HEK293 (cell line): ENCODE measurements at regions not wholly inside any gene's neighbourhood (a gene's known extent, or its start where the extent isn't known, plus 50 kb on each side); places are given as distances from the start of the nearest gene placed in this dataset.

Experiments used
- CTCF ChIA-PET: fragments of 350-600 bp; formaldehyde crosslinking; extraction: SDS; loops from one replicate; lab custom pipeline; 2021; ENCODE audit warnings: antibody characterized with exemption; lab: Yijun Ruan, JAX
- POLR2A ChIA-PET: fragments of 300-600 bp; formaldehyde crosslinking; extraction: SDS; loops from one replicate; lab custom pipeline; 2020; ENCODE audit warnings: antibody characterized with exemption, inconsistent platforms; lab: Yijun Ruan, JAX
- H3K27ac ChIP-seq: fragments of 200-500 bp; sonication (Bioruptor generic); 2 replicates; pipeline ENCODE4 v1.5.1; 2014; ENCODE audit warnings: low read depth, low read length, control low read depth, inconsistent platforms; ENCODE audit errors: extremely low read depth
- H3K36me3 ChIP-seq, 2 experiments: fragments of 200-500 bp in 1 of 2; sonication (Bioruptor generic) in 1 of 2; 1 replicate in 1 of 2; 2 replicates in 1 of 2; pipeline ENCODE4 v1.5.1; 2014 to 2017; ENCODE audit warnings: inconsistent platforms in 2 of 2, low read length in 2 of 2; ENCODE audit not compliant: control insufficient read depth in 2 of 2, insufficient read depth in 1 of 2
- H3K4me1 ChIP-seq: fragments of 200-500 bp; sonication (Bioruptor generic); 2 replicates; pipeline ENCODE4 v1.5.1; 2014; ENCODE audit warnings: mild to moderate bottlenecking, low read length, inconsistent platforms; ENCODE audit not compliant: control insufficient read depth, insufficient read depth
- H3K4me3 ChIP-seq: 2 replicates; pipeline ENCODE4 v1.5.1; 2011; ENCODE audit warnings: low read depth, mild to moderate bottlenecking, control low read depth, low read length, moderate library complexity
- H3K9me3 ChIP-seq: fragments of 200-500 bp; sonication (Bioruptor generic); 2 replicates; pipeline ENCODE4 v1.5.1; 2014; ENCODE audit warnings: low read depth, low read length, inconsistent platforms; ENCODE audit not compliant: control insufficient read depth, insufficient read depth
- CTCF ChIP-seq: fragments of 450-650 bp; formaldehyde crosslinking; IDR thresholded peaks from 2 replicates; pipeline ENCODE4 v1.5.1; 2016; ENCODE audit warnings: missing biosample characterization, missing genetic modification characterization
- KLF10 ChIP-seq: fragments of 450-650 bp; IDR thresholded peaks from 2 replicates; pipeline ENCODE4 v1.5.1; 2018; ENCODE audit warnings: missing biosample characterization, mild to moderate bottlenecking, missing genetic modification characterization
- KLF7 ChIP-seq: fragments of 450-650 bp; formaldehyde crosslinking; IDR thresholded peaks from 2 replicates; pipeline ENCODE4 v1.5.1; 2016; ENCODE audit warnings: missing biosample characterization, missing genetic modification characterization, borderline replicate concordance
- PRDM1 ChIP-seq: fragments of 450-650 bp; formaldehyde crosslinking; IDR thresholded peaks from 2 replicates; pipeline ENCODE4; 2016; ENCODE audit warnings: missing biosample characterization, missing genetic modification characterization
- REST ChIP-seq: fragments of 450-650 bp; formaldehyde crosslinking; IDR thresholded peaks from 2 replicates; pipeline ENCODE4 v1.5.1; 2016; ENCODE audit warnings: missing biosample characterization, missing genetic modification characterization
- ZBTB48 ChIP-seq: fragments of 450-650 bp; formaldehyde crosslinking; IDR thresholded peaks from 2 replicates; pipeline ENCODE4 v1.5.1; 2016; ENCODE audit warnings: missing biosample characterization, missing genetic modification characterization
- ZBTB7A ChIP-seq: fragments of 450-650 bp; formaldehyde crosslinking; IDR thresholded peaks from 2 replicates; pipeline ENCODE4 v1.5.1; 2016; ENCODE audit warnings: low read depth, missing biosample characterization, missing genetic modification characterization
- ZEB2 ChIP-seq: fragments of 450-650 bp; formaldehyde crosslinking; IDR thresholded peaks from 2 replicates; pipeline ENCODE4 v1.5.1; 2016; ENCODE audit warnings: missing biosample characterization, missing genetic modification characterization
- ZFP37 ChIP-seq: fragments of 450-650 bp; formaldehyde crosslinking; IDR thresholded peaks from 2 replicates; pipeline ENCODE4 v1.5.1; 2016; ENCODE audit warnings: missing biosample characterization, missing genetic modification characterization
- ZNF10 ChIP-seq: fragments of 450-650 bp; formaldehyde crosslinking; IDR thresholded peaks from 2 replicates; pipeline ENCODE4 v1.5.1; 2017; ENCODE audit warnings: missing biosample characterization, missing genetic modification characterization
- ZNF155 ChIP-seq: fragments of 450-650 bp; formaldehyde crosslinking; IDR thresholded peaks from 2 replicates; pipeline ENCODE4 v1.5.1; 2016; ENCODE audit warnings: missing biosample characterization, missing genetic modification characterization
- ZNF157 ChIP-seq: fragments of 450-650 bp; formaldehyde crosslinking; IDR thresholded peaks from 2 replicates; pipeline ENCODE4 v1.5.1; 2016; ENCODE audit warnings: missing biosample characterization, missing genetic modification characterization
- ZNF169 ChIP-seq: fragments of 450-650 bp; formaldehyde crosslinking; IDR thresholded peaks from 2 replicates; pipeline ENCODE4 v1.5.1; 2016; ENCODE audit warnings: missing biosample characterization, missing genetic modification characterization
- ZNF23 ChIP-seq: fragments of 450-650 bp; formaldehyde crosslinking; IDR thresholded peaks from 2 replicates; pipeline ENCODE4 v1.5.1; 2016; ENCODE audit warnings: missing biosample characterization, missing genetic modification characterization, borderline replicate concordance
- ZNF324 ChIP-seq: fragments of 450-650 bp; formaldehyde crosslinking; IDR thresholded peaks from 2 replicates; pipeline ENCODE4 v1.5.1; 2016; ENCODE audit warnings: missing biosample characterization, missing genetic modification characterization
- ZNF335 ChIP-seq: fragments of 450-650 bp; formaldehyde crosslinking; conservative IDR thresholded peaks from 2 replicates; pipeline ENCODE4 v1.5.1; 2016; ENCODE audit warnings: missing biosample characterization, missing genetic modification characterization
- ZNF423 ChIP-seq: fragments of 450-650 bp; formaldehyde crosslinking; IDR thresholded peaks from 2 replicates; pipeline ENCODE4 v1.5.1; 2016; ENCODE audit warnings: missing biosample characterization, missing genetic modification characterization
- ZNF426 ChIP-seq: fragments of 450-650 bp; formaldehyde crosslinking; IDR thresholded peaks from 2 replicates; pipeline ENCODE4 v1.5.1; 2017; ENCODE audit warnings: missing biosample characterization, missing genetic modification characterization, mild to moderate bottlenecking, inconsistent platforms, moderate library complexity
- ZNF501 ChIP-seq: fragments of 450-650 bp; formaldehyde crosslinking; IDR thresholded peaks from 2 replicates; pipeline ENCODE4 v1.5.1; 2016; ENCODE audit warnings: missing biosample characterization, missing genetic modification characterization
- ZNF514 ChIP-seq: fragments of 450-650 bp; formaldehyde crosslinking; IDR thresholded peaks from 2 replicates; pipeline ENCODE4 v1.5.1; 2016; ENCODE audit warnings: missing biosample characterization, missing genetic modification characterization
- ZNF530 ChIP-seq: fragments of 450-650 bp; formaldehyde crosslinking; IDR thresholded peaks from 2 replicates; pipeline ENCODE4 v1.5.1; 2016; ENCODE audit warnings: low read depth, missing biosample characterization, missing genetic modification characterization
- ZNF580 ChIP-seq: fragments of 450-650 bp; formaldehyde crosslinking; IDR thresholded peaks from 2 replicates; pipeline ENCODE4 v1.5.1; 2016; ENCODE audit warnings: missing biosample characterization, missing genetic modification characterization
- ZNF677 ChIP-seq: fragments of 450-650 bp; IDR thresholded peaks from 2 replicates; pipeline ENCODE4 v1.5.0; 2018; ENCODE audit warnings: missing biosample characterization, mild to moderate bottlenecking, missing genetic modification characterization, moderate library complexity
- ZNF707 ChIP-seq: fragments of 450-650 bp; formaldehyde crosslinking; IDR thresholded peaks from 2 replicates; pipeline ENCODE4 v1.5.1; 2016; ENCODE audit warnings: missing biosample characterization, missing genetic modification characterization
- ZNF785 ChIP-seq: fragments of 450-650 bp; formaldehyde crosslinking; IDR thresholded peaks from 2 replicates; pipeline ENCODE4 v1.5.1; 2016; ENCODE audit warnings: missing biosample characterization, missing genetic modification characterization
- ZNF791 ChIP-seq: fragments of 450-650 bp; formaldehyde crosslinking; IDR thresholded peaks from 2 replicates; pipeline ENCODE4 v1.5.1; 2016; ENCODE audit warnings: missing biosample characterization, missing genetic modification characterization
- TF ChIP-seq, protein P1 (sequence below): fragments of 450-650 bp; formaldehyde crosslinking; IDR thresholded peaks from 2 replicates; pipeline ENCODE4; 2016; ENCODE audit warnings: missing biosample characterization, missing genetic modification characterization
- TF ChIP-seq, protein P2 (sequence below): IDR thresholded peaks from 2 replicates; pipeline ENCODE4 v1.6.1; 2011; ENCODE audit warnings: mild to moderate bottlenecking, low read depth, low read length, borderline replicate concordance
- TF ChIP-seq, protein P3 (sequence below): fragments of 450-650 bp; formaldehyde crosslinking; IDR thresholded peaks from 2 replicates; pipeline ENCODE4 v1.5.1; 2016; ENCODE audit warnings: missing biosample characterization, missing genetic modification characterization

DNA sequence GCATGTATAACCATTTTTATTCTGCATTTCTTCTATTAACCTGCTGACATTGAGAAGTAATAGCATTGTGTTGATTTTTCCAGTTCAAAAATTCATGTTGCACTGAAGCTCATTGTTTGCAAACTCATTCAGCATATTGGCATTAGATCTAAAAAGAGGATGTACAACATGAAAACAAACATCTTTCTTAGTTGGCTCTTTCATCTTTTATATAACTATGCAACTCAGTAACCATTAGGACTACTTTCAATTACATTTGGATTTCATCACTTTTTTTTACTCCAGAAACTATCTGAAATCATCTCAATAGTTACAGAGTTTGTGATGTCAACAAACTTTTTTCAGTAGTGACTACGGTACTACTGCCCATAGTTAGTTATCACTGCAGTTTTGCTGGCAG lies 346.0 kb upstream of the EPHA5 start:
- H3K4me1 ChIP-seq, result no peaks in the 10 kb centered on the region
- no peak for TF ChIP-seq ZNF324 (tag by site-specific recombination)
- TF ChIP-seq KLF7 (tag by site-specific recombination), result no peak
- no peak for TF ChIP-seq ZBTB7A
- no peak for TF ChIP-seq ZNF157
- TF ChIP-seq KLF10 (tag by site-specific recombination), result no peak
- TF ChIP-seq ZNF501, result no peak
- no peak for TF ChIP-seq ZEB2
- no peak for TF ChIP-seq CTCF (tag by site-specific recombination)
- TF ChIP-seq ZNF530 (tag by site-specific recombination), result no peak
- no peak for TF ChIP-seq ZNF23 (tag by site-specific recombination)
- no peak for TF ChIP-seq ZNF514 (tag by site-specific recombination)
- TF ChIP-seq ZNF423, result no peak
- no peak for TF ChIP-seq ZNF580 (tag by site-specific recombination)
- TF ChIP-seq, protein P1, sequence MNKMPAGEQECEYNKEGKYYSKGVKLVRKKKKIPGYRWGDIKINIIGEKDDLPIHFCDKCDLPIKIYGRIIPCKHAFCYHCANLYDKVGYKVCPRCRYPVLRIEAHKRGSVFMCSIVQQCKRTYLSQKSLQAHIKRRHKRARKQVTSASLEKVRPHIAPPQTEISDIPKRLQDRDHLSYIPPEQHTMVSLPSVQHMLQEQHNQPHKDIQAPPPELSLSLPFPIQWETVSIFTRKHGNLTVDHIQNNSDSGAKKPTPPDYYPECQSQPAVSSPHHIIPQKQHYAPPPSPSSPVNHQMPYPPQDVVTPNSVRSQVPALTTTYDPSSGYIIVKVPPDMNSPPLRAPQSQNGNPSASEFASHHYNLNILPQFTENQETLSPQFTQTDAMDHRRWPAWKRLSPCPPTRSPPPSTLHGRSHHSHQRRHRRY (tag by site-specific recombination), result no peak
- TF ChIP-seq ZNF155, result no peak
- TF ChIP-seq, protein P2, sequence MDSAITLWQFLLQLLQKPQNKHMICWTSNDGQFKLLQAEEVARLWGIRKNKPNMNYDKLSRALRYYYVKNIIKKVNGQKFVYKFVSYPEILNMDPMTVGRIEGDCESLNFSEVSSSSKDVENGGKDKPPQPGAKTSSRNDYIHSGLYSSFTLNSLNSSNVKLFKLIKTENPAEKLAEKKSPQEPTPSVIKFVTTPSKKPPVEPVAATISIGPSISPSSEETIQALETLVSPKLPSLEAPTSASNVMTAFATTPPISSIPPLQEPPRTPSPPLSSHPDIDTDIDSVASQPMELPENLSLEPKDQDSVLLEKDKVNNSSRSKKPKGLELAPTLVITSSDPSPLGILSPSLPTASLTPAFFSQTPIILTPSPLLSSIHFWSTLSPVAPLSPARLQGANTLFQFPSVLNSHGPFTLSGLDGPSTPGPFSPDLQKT, result no peak
- no peak for TF ChIP-seq ZNF169 (tag by site-specific recombination)
- no peak for TF ChIP-seq ZNF785 (tag by site-specific recombination)
- TF ChIP-seq ZBTB48 (tag by site-specific recombination), result no peak
- ChIA-PET POLR2A (no interaction called here), CTCF (no interaction called here)
- no peaks in the 10 kb centered on the region for H3K36me3 ChIP-seq
- H3K27ac ChIP-seq, result no peak overlapping the region
- H3K9me3 ChIP-seq, result no peaks in the 10 kb centered on the region
- no peak overlapping the region for H3K4me3 ChIP-seq

DNA sequence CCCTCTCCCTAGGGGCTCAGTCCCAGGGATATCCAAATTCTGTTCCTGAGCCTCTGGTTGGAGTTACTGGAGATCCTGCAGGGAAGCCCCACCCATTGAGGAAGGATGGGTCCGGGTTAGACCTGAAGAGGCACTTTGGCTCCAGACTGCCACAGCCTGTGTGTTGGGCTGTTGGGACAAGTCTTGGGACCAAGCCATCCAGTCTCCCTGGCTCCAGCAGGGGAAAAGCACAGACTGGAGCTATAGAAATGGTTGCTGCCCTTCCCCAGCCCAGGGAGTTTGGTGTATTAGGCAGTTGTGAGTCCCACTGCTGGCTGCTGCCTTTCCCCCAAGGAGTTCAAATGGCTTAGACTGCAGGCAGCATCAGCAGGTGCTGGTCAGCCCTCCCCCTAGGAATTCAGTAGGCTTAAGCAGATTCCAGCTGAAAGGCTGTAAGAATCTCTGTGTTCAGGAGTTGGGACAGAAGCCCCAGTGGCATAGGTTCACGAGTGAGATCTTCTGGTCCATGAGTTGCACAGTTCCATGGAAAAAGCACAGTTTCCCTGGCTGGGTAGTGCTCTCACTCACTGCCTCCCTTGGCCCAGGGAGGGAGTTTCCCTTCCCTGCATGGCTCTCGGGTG lies 344.0 kb upstream of the EPHA5 start:
- Histone ChIP-seq H3K4me1 (no peaks in the 10 kb centered on the region), H3K27ac (no peak overlapping the region), H3K36me3 (no peaks in the 10 kb centered on the region), H3K9me3 (no peaks in the 10 kb centered on the region), H3K4me3 (no peak overlapping the region)
- POLR2A ChIA-PET, result no interaction called here
- CTCF ChIA-PET, result interaction anchor here (0.5 to 0.8 kb wide), 2 partner anchors 71 to 1082 kb away, joined by 3 to 4 read pairs; no protein-coding TSS in a partner anchor
- TF ChIP-seq ZNF530 (tag by site-specific recombination) (no peak), ZNF169 (tag by site-specific recombination) (no peak), ZNF707 (tag by site-specific recombination) (no peak), PRDM1 (tag by site-specific recombination) (no peak), ZNF23 (tag by site-specific recombination) (no peak), REST (tag by site-specific recombination) (no peak), ZNF335 (tag by site-specific recombination) (no peak), ZNF10 (tag by site-specific recombination) (no peak), ZFP37 (tag by site-specific recombination) (no peak), ZNF677 (no peak), ZNF426 (tag by site-specific recombination) (no peak), ZNF791 (tag by site-specific recombination) (no peak)
- TF ChIP-seq, protein P3, sequence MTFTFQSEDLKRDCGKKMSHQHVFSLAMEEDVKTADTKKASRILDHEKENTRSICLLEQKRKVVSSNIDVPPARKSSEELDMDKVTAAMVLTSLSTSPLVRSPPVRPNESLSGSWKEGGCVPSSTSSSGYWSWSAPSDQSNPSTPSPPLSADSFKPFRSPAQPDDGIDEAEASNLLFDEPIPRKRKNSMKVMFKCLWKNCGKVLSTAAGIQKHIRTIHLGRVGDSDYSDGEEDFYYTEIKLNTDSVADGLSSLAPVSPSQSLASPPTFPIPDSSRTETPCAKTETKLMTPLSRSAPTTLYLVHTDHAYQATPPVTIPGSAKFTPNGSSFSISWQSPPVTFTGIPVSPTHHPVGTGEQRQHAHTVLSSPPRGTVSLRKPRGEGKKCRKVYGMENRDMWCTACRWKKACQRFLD (tag by site-specific recombination), result no peak
